GM12878 (cell line): ENCODE measurements at regions not wholly inside any gene's neighbourhood (a gene's known extent, or its start where the extent isn't known, plus 50 kb on each side); places are given as distances from the start of the nearest gene placed in this dataset.

Source experiments
- ATAC-seq: fragments of 200-7000 bp; cut with Tn5 transposase; 3 replicates; pipeline ENCODE4 v1.9.1; 2020; ENCODE audit warnings: mild to moderate bottlenecking, moderate library complexity
- BruUV-seq: library from RNA; stranded (reverse); fragments of 400-500 nt; replicated peaks from 2 replicates; lab custom pipeline; 2021; lab: Mats Ljungman, UMichigan
- CTCF ChIA-PET: fragments of 300-600 bp; sonication (Branson Sonifier 250); formaldehyde crosslinking; extraction: SDS; loops from one replicate; lab custom pipeline; 2021; ENCODE audit warnings: inconsistent platforms; lab: Yijun Ruan, JAX
- POLR2A ChIA-PET: fragments of 350-600 bp; formaldehyde crosslinking; extraction: SDS; loops from one replicate; lab custom pipeline; 2021; ENCODE audit warnings: inconsistent platforms; lab: Charles Lee
- RAD21 ChIA-PET: fragments of 300-600 bp; sonication (Branson Sonifier 250); formaldehyde crosslinking; loops from one replicate; lab custom pipeline; 2023; ENCODE audit warnings: antibody characterized with exemption; ENCODE audit not compliant: unreplicated experiment; lab: Charles Lee
- SMC1A ChIA-PET: fragments of 300-600 bp; sonication (Branson Sonifier 250); formaldehyde crosslinking; loops from one replicate; lab custom pipeline; 2023; ENCODE audit not compliant: unreplicated experiment, uncharacterized antibody; lab: Charles Lee
- DNase-seq: peaks from one replicate; pipeline ENCODE4 v3.0.0-alpha.2; 2011; ENCODE audit warnings: low read depth, low spot score
- FAIRE-seq: peaks from 3 replicates; lab custom pipeline; 2011; peaks lifted over from hg19 to GRCh38; lab: Jason Lieb, UNC
- H2AFZ ChIP-seq: 2 replicates; pipeline ENCODE4 v1.6.0; 2011; ENCODE audit warnings: low read depth, low read length, control low read depth; ENCODE audit not compliant: control insufficient read depth
- H3K27ac ChIP-seq: 2 replicates; pipeline ENCODE4 v1.5.1; 2011; ENCODE audit warnings: control low read depth; ENCODE audit not compliant: control insufficient read depth, insufficient read depth
- H3K27me3 ChIP-seq, 2 experiments: replicated peaks in 1 of 2; 2 replicates each; pipeline versions ENCODE4 v1.6.0 to v1.6.1; 2011; ENCODE audit warnings: low read length in 1 of 2; ENCODE audit not compliant: control insufficient read depth in 2 of 2, insufficient read depth in 2 of 2
- H3K36me3 ChIP-seq, 2 experiments: 2 replicates each; pipeline ENCODE4 v1.5.1; 2011; ENCODE audit warnings: low read length in 1 of 2; ENCODE audit not compliant: control insufficient read depth in 2 of 2, insufficient read depth in 2 of 2
- H3K4me1 ChIP-seq: 2 replicates; pipeline ENCODE4 v1.6.1; 2011; ENCODE audit warnings: mild to moderate bottlenecking, low read length, moderate library complexity, mixed read lengths; ENCODE audit not compliant: control insufficient read depth, insufficient read depth
- H3K4me2 ChIP-seq: 2 replicates; pipeline ENCODE4 v1.6.0; 2011; ENCODE audit warnings: control low read depth; ENCODE audit not compliant: control insufficient read depth, insufficient read depth
- H3K4me3 ChIP-seq: fragments of 200-600 bp; sonication (generic); 2 replicates; pipeline ENCODE4 v1.5.1; 2016
- H3K79me2 ChIP-seq: 2 replicates; pipeline ENCODE4 v1.6.0; 2011; ENCODE audit warnings: low read length; ENCODE audit not compliant: control insufficient read depth, insufficient read depth
- H3K9ac ChIP-seq: 2 replicates; pipeline ENCODE4 v1.8.0; 2011; ENCODE audit warnings: low read length, control low read depth, mixed read lengths; ENCODE audit not compliant: control insufficient read depth, insufficient read depth
- H3K9me3 ChIP-seq: replicated peaks from 3 replicates; pipeline ENCODE4 v1.5.1; 2011; ENCODE audit warnings: mild to moderate bottlenecking, low read length; ENCODE audit not compliant: control insufficient read depth, insufficient read depth
- H4K20me1 ChIP-seq: 2 replicates; pipeline ENCODE4 v1.6.0; 2011; ENCODE audit not compliant: control insufficient read depth, insufficient read depth
- ETV6 ChIP-seq, 2 experiments: fragments of 450-650 bp in 1 of 2; IDR thresholded peaks in 1 of 2; conservative IDR thresholded peaks in 1 of 2; 2 replicates each; pipeline ENCODE4 v1.6.1; 2014; ENCODE audit warnings: antibody characterized with exemption in 1 of 2, borderline replicate concordance in 1 of 2, low read depth in 1 of 2, mild to moderate bottlenecking in 1 of 2, moderate library complexity in 1 of 2
- LARP7 ChIP-seq: fragments of 450-650 bp; IDR thresholded peaks from 2 replicates; pipeline ENCODE4 v1.6.1; 2017; ENCODE audit warnings: mild to moderate bottlenecking
- NFYA ChIP-seq: IDR thresholded peaks from 2 replicates; pipeline ENCODE4 v1.6.1; 2011; ENCODE audit warnings: low read depth, mild to moderate bottlenecking, low read length, improper control_type of control experiment, borderline replicate concordance
- NR2F1 ChIP-seq: fragments of 450-650 bp; conservative IDR thresholded peaks from 2 replicates; pipeline ENCODE4 v1.6.1; 2017; ENCODE audit warnings: mild to moderate bottlenecking
- POLR2AphosphoS5 ChIP-seq: IDR thresholded peaks from 2 replicates; pipeline ENCODE4 v1.6.1; 2011; ENCODE audit warnings: mild to moderate bottlenecking, low read length, inconsistent platforms
- YBX1 ChIP-seq: fragments of 450-650 bp; IDR thresholded peaks from 2 replicates; pipeline ENCODE4 v1.6.1; 2016; ENCODE audit warnings: antibody characterized with exemption
- WGBS: methylation state at CpG from one replicate; pipeline ENCODE4 v1.1.6; 2016; ENCODE audit warnings: low lambda C conversion rate; ENCODE audit not compliant: insufficient replicate concordance, insufficient coverage; ENCODE audit errors: missing lambda C conversion rate; 5-methylcytosine and 5-hydroxymethylcytosine counted together
- in situ Hi-C: fragments of 300-500 bp; cut with MboI; formaldehyde crosslinking; loops from 9 replicates; pipeline ENCODE4 v1.14.3; 2018; ENCODE audit warnings: mixed read lengths
- intact Hi-C: fragments of 100-400 bp; cut with micrococcal nuclease; formaldehyde crosslinking; loops from one replicate; pipeline ENCODE4 v1.14.2; 2022; ENCODE audit not compliant: unreplicated experiment
- TF ChIP-seq, protein P1 (sequence below): IDR thresholded peaks from 2 replicates; pipeline ENCODE4 v1.6.1; 2011; ENCODE audit warnings: borderline replicate concordance, low read depth, mild to moderate bottlenecking, moderate library complexity, mixed read lengths, low read length; ENCODE audit not compliant: insufficient read depth; ENCODE audit errors: extremely low read length

DNA sequence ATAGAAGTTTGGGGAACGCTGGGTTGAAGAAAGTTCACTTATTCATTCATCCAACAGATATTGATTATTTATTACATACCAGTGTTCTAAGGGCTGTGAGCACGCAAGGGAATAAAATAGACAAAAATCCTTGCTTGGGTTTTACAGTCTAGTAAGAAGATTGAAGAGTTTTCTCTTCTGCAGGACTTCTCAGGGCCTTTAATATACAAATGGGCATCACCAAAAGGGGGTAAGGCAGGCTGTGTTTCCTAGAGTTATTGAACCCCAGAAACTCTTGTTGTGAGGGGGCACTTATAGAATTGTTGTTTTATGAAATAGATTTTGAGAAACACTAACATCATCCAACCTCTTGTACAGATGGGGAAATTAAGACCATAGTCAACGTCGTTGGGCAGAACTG lies 198.5 kb upstream of the ZNF618 start:
- FAIRE-seq (no peak), ATAC-seq (no peak), DNase-seq (no peak)
- intact Hi-C loops (no loop called here), in situ Hi-C loops (no loop called here)
- H3K4me2 ChIP-seq: no peak overlapping the region
- 0% methylated on average over 4 of the region's 4 CpGs for WGBS
- no TSS peak for BruUV-seq
- no peak overlapping the region for H3K4me3 ChIP-seq
- no peaks in the 10 kb centered on the region for H4K20me1 ChIP-seq
- no peak overlapping the region for H3K9ac ChIP-seq
- peaks cover 3% of the 10 kb centered on the region in 2 experiments; a peak in 1 of 4 replicates for H3K27me3 ChIP-seq
- H3K9me3 ChIP-seq: no peaks in the 10 kb centered on the region
- no peak overlapping the region for H3K27ac ChIP-seq
- TF ChIP-seq, protein P1, sequence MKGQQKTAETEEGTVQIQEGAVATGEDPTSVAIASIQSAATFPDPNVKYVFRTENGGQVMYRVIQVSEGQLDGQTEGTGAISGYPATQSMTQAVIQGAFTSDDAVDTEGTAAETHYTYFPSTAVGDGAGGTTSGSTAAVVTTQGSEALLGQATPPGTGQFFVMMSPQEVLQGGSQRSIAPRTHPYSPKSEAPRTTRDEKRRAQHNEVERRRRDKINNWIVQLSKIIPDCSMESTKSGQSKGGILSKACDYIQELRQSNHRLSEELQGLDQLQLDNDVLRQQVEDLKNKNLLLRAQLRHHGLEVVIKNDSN: no peak
- no peak for TF ChIP-seq NFYA
- no peak for TF ChIP-seq YBX1
- no peak for TF ChIP-seq NR2F1
- no peak for TF ChIP-seq LARP7
- TF ChIP-seq ETV6 (conservative IDR thresholded peaks at IDR 0.05 in 1 of 2, IDR thresholded peaks at IDR 0.05 in 1 of 2; ENCODE audit: borderline replicate concordance in 1 of 2, low read depth in 1 of 2): no peak
- no peak for TF ChIP-seq POLR2AphosphoS5
- no peaks in the 10 kb centered on the region for H3K4me1 ChIP-seq
- POLR2A ChIA-PET: no interaction called here
- RAD21 ChIA-PET: no interaction called here
- SMC1A ChIA-PET: no interaction called here
- no peaks in the 10 kb centered on the region for H3K79me2 ChIP-seq
- CTCF ChIA-PET: interaction anchor here (1.0 kb wide), 1 partner anchor 286 kb away, joined by 3 read pairs; no protein-coding TSS in a partner anchor
- no peak overlapping the region for H2AFZ ChIP-seq
- H3K36me3 ChIP-seq: no peaks in the 10 kb centered on the region
